ENCODE measurements at regions not wholly inside any gene's neighbourhood (a gene's known extent, or its start where the extent isn't known, plus 50 kb on each side); places are given as distances from the start of the nearest gene placed in this dataset.

DNA sequence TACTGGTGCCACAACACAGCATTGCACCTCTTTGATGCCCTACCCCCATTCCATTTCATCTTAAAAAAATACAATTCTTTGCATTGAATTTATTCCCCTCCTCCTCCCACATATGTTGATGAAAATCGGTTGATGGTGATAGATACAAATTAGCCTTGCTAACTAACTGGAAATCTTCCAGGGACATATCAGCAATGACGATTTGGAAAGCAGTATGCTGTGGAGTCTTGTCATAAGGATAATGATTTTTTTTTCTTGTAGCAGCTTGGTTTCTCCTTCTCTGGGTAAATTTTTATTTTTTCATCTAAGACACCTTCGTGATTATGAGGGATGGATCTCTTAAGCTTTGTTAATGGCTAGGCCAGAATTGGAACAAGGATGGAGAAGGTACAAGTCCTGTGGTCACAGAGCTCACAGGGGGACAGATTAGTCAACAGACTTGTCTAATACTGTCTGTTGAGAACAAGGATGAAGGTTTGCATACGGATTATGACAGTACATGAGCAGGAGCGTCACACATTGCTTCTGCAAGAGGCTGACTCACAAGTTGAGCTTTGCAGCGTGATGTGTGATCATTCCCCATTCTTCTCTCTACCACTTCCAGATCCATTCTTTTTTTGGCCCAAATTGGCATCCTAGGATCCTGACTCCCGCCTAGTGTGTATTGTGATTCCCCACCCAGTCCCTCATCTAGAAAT lies 233.1 kb upstream of the FERMT1 start:
- Histone ChIP-seq H3K4me1 (ENCODE audit: control insufficient read depth in 1 of 2, insufficient read depth in 2 of 2, low read length in 2 of 2) (no peaks in the 10 kb centered on the region), H3K36me3 (replicated peaks in 1 of 2; ENCODE audit: control insufficient read depth in 1 of 2, insufficient read depth in 2 of 2, low read length in 2 of 2) (no peaks in the 10 kb centered on the region), H3K27me3 (ENCODE audit: control insufficient read depth in 2 of 2, insufficient read depth in 2 of 2, low read length in 2 of 2) (no peaks in the 10 kb centered on the region), H3K9ac (ENCODE audit: insufficient read depth, low read length, poor library complexity, severe bottlenecking) (no peak overlapping the region), H3K4me3 (replicated peaks in 1 of 3; ENCODE audit: low read depth in 2 of 3, low read length in 3 of 3) (no peak overlapping the region), H2AFZ (ENCODE audit: insufficient read depth, low read depth, low read length, poor library complexity, severe bottlenecking) (no peak overlapping the region), H3K79me2 (ENCODE audit: insufficient read depth, low read length) (no peaks in the 10 kb centered on the region), H3K9me3 (replicated peaks in 1 of 2; ENCODE audit: control insufficient read depth in 1 of 2, insufficient read depth in 1 of 2, low read length in 2 of 2) (no peaks in the 10 kb centered on the region), H4K20me1 (ENCODE audit: insufficient read depth, low read length) (no peaks in the 10 kb centered on the region), H3K27ac (ENCODE audit: low read depth in 1 of 2, low read length in 2 of 2) (no peak overlapping the region), H3K4me2 (replicated peaks; ENCODE audit: extremely low read depth, low read length, poor library complexity, severe bottlenecking) (no peak overlapping the region)
- no peaks in the 10 kb centered on the region for H3K36me3 Mint-ChIP-seq
- no peak for DNase-seq
- no peak for TF ChIP-seq CTCF (IDR thresholded peaks at IDR 0.05)
- H3K4me3 Mint-ChIP-seq = no peak overlapping the region
- H3K4me1 Mint-ChIP-seq = no peaks in the 10 kb centered on the region
- no peak overlapping the region for H3K27ac Mint-ChIP-seq
- WGBS (ENCODE audit: insufficient coverage) = 93% methylated on average over 5 of the region's 7 CpGs
- peaks cover 0 to 3% (median 0%) of the 10 kb centered on the region in 7 donors for H3K9me3 Mint-ChIP-seq
- intact Hi-C loops (cut with micrococcal nuclease) = no loop called here
- H3K27me3 Mint-ChIP-seq (ENCODE audit: low read depth in 3 of 3) = peaks cover 0 to 3% (median 0%) of the 10 kb centered on the region in 3 donors

DNA sequence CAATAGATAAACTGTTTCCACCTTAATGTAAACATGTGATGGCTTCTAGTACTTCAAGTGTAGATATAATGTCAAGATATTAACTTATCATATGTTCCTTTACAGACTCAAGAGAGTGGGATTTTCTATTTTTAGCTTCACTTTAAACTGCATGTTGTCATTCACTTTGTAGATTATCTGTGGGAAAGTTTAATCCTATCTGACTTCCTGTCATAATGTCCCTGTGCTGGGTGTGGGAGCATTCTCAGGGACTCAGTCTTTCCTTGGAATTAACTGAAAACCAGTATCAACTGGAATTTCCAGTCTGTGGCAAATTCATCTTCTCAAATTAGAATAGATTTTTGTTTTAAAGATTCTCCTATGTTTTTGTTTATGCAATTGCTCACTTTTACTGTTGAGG lies 226.1 kb upstream of the FERMT1 start:
- Histone ChIP-seq H3K36me3 (replicated peaks in 1 of 2; ENCODE audit: control insufficient read depth in 1 of 2, insufficient read depth in 2 of 2, low read length in 2 of 2) (no peaks in the 10 kb centered on the region), H3K9me3 (replicated peaks in 1 of 2; ENCODE audit: control insufficient read depth in 1 of 2, insufficient read depth in 1 of 2, low read length in 2 of 2) (no peaks in the 10 kb centered on the region), H3K4me1 (ENCODE audit: control insufficient read depth in 1 of 2, insufficient read depth in 2 of 2, low read length in 2 of 2) (no peaks in the 10 kb centered on the region), H3K27me3 (ENCODE audit: control insufficient read depth in 2 of 2, insufficient read depth in 2 of 2, low read length in 2 of 2) (no peaks in the 10 kb centered on the region), H3K4me2 (replicated peaks; ENCODE audit: extremely low read depth, low read length, poor library complexity, severe bottlenecking) (no peak overlapping the region), H3K79me2 (ENCODE audit: insufficient read depth, low read length) (no peaks in the 10 kb centered on the region), H3K27ac (ENCODE audit: low read depth in 1 of 2, low read length in 2 of 2) (no peak overlapping the region), H3K9ac (ENCODE audit: insufficient read depth, low read length, poor library complexity, severe bottlenecking) (no peak overlapping the region), H2AFZ (ENCODE audit: insufficient read depth, low read depth, low read length, poor library complexity, severe bottlenecking) (no peak overlapping the region), H4K20me1 (ENCODE audit: insufficient read depth, low read length) (no peaks in the 10 kb centered on the region), H3K4me3 (replicated peaks in 1 of 3; ENCODE audit: low read depth in 2 of 3, low read length in 3 of 3) (no peak overlapping the region)
- H3K36me3 Mint-ChIP-seq = no peaks in the 10 kb centered on the region
- DNase-seq = no peak
- no peaks in the 10 kb centered on the region for H3K4me1 Mint-ChIP-seq
- peaks cover 0 to 3% (median 0%) of the 10 kb centered on the region in 7 donors for H3K9me3 Mint-ChIP-seq
- no peak overlapping the region for H3K27ac Mint-ChIP-seq
- peaks cover 0 to 2% (median 0%) of the 10 kb centered on the region in 3 donors for H3K27me3 Mint-ChIP-seq (ENCODE audit: low read depth in 3 of 3)
- no peak for TF ChIP-seq CTCF (IDR thresholded peaks at IDR 0.05)
- intact Hi-C loops (cut with micrococcal nuclease) = no loop called here
- H3K4me3 Mint-ChIP-seq = no peak overlapping the region

All from CD14-positive monocyte (primary cell).